Trophoblast cell (in vitro differentiated cells and primary cell): ENCODE measurements at regions not wholly inside any gene's neighbourhood (a gene's known extent, or its start where the extent isn't known, plus 50 kb on each side); places are given as distances from the start of the nearest gene placed in this dataset.

Experiments used
- DNase-seq, 2 donors: peaks; one replicate each; pipeline ENCODE4 v3.0.0-alpha.2; 2016
- H2AFZ ChIP-seq: 2 replicates; pipeline ENCODE4 v1.6.1; 2013; ENCODE audit warnings: low read length, moderate library complexity, mild to moderate bottlenecking; ENCODE audit not compliant: insufficient read depth, poor library complexity
- H2AK5ac ChIP-seq: 2 replicates; pipeline ENCODE4 v1.6.1; 2013; ENCODE audit warnings: mild to moderate bottlenecking, low read length
- H2BK120ac ChIP-seq: 2 replicates; pipeline ENCODE4 v1.6.1; 2013; ENCODE audit warnings: low read length, mild to moderate bottlenecking, moderate library complexity; ENCODE audit not compliant: insufficient read depth, poor library complexity
- H2BK12ac ChIP-seq: 2 replicates; pipeline ENCODE4 v1.6.1; 2013; ENCODE audit warnings: mild to moderate bottlenecking, low read length, moderate library complexity
- H2BK5ac ChIP-seq: 2 replicates; pipeline ENCODE4 v1.6.1; 2013; ENCODE audit warnings: low read length, low read depth, moderate library complexity, mild to moderate bottlenecking; ENCODE audit not compliant: poor library complexity
- H3K14ac ChIP-seq: 2 replicates; pipeline ENCODE4 v1.6.1; 2013; ENCODE audit warnings: mild to moderate bottlenecking, low read length
- H3K18ac ChIP-seq: 2 replicates; pipeline ENCODE4 v1.6.1; 2013; ENCODE audit warnings: mild to moderate bottlenecking, low read length
- H3K23ac ChIP-seq: 2 replicates; pipeline ENCODE4 v1.6.1; 2013; ENCODE audit warnings: low read length
- H3K27ac ChIP-seq: 2 replicates; pipeline ENCODE4 v1.5.1; 2013; ENCODE audit warnings: low read depth, mild to moderate bottlenecking, inconsistent platforms, low read length, moderate library complexity
- H3K27me3 ChIP-seq: 2 replicates; pipeline ENCODE4 v1.6.1; 2013; ENCODE audit warnings: inconsistent platforms, mild to moderate bottlenecking, low read length, moderate library complexity; ENCODE audit not compliant: insufficient read depth
- H3K36me3 ChIP-seq, 2 experiments: 1 replicate in 1 of 2; 2 replicates in 1 of 2; pipeline ENCODE4 v1.6.1; 2013; ENCODE audit warnings: low read length in 2 of 2, mild to moderate bottlenecking in 2 of 2, moderate library complexity in 1 of 2; ENCODE audit not compliant: insufficient read depth in 2 of 2, control insufficient read depth in 1 of 2
- H3K4ac ChIP-seq: 2 replicates; pipeline ENCODE4 v1.6.1; 2013; ENCODE audit warnings: low read depth, mild to moderate bottlenecking, low read length, moderate library complexity
- H3K4me1 ChIP-seq, 2 experiments: 1 replicate in 1 of 2; 2 replicates in 1 of 2; pipeline ENCODE4 v1.6.1; 2013; ENCODE audit warnings: low read length in 2 of 2, mild to moderate bottlenecking in 2 of 2, moderate library complexity in 1 of 2; ENCODE audit not compliant: insufficient read depth in 2 of 2, control insufficient read depth in 1 of 2
- H3K4me2 ChIP-seq: 2 replicates; pipeline ENCODE4 v1.6.1; 2013; ENCODE audit warnings: inconsistent platforms, mild to moderate bottlenecking, low read length, moderate library complexity
- H3K4me3 ChIP-seq: 2 replicates; pipeline ENCODE4 v1.5.1; 2013; ENCODE audit warnings: mild to moderate bottlenecking, low read depth, low read length, inconsistent platforms
- H3K79me1 ChIP-seq: one replicate; pipeline ENCODE4 v1.6.1; 2013; ENCODE audit warnings: low read length
- H3K79me2 ChIP-seq: 2 replicates; pipeline ENCODE4 v1.6.1; 2013; ENCODE audit warnings: low read length, mild to moderate bottlenecking; ENCODE audit not compliant: control insufficient read depth, insufficient read depth, poor library complexity
- H3K9ac ChIP-seq: 2 replicates; pipeline ENCODE4 v1.6.1; 2013; ENCODE audit warnings: mild to moderate bottlenecking, low read length
- H3K9me3 ChIP-seq: 2 replicates; pipeline ENCODE4 v1.6.1; 2013; ENCODE audit warnings: low read depth, mild to moderate bottlenecking, control low read depth, inconsistent platforms, low read length; ENCODE audit not compliant: insufficient read depth
- H4K12ac ChIP-seq: 2 replicates; pipeline ENCODE4 v1.6.1; 2013; ENCODE audit warnings: low read depth, mild to moderate bottlenecking, low read length, moderate library complexity
- H4K8ac ChIP-seq: 2 replicates; pipeline ENCODE4 v1.6.1; 2013; ENCODE audit warnings: low read depth, mild to moderate bottlenecking, low read length, moderate library complexity
- H4K91ac ChIP-seq: one replicate; pipeline ENCODE4 v1.6.1; 2013; ENCODE audit warnings: low read depth, mild to moderate bottlenecking, low read length, moderate library complexity
- WGBS: extraction: QIAGEN DNeasy Blood & Tissue Kit; methylation state at CpG from one replicate; pipeline ENCODE4 v1.1.7; 2013; ENCODE audit warnings: missing lambda C conversion rate; ENCODE audit not compliant: insufficient read length, insufficient coverage; ENCODE audit errors: extremely low coverage; 5-methylcytosine and 5-hydroxymethylcytosine counted together

- WGBS, result no CpG with 5 or more reads among the region's 6 CpGs
- H3K4me1 ChIP-seq, result peaks cover 0 to 5% of the 10 kb centered on the region in 2 experiments
Observed at GRCh38 chr6:14384175-14384949, 266.8 kb downstream of the CD83 start.

GRCh38 chr6:14386263-14386662, 268.7 kb downstream of the CD83 start:
- H3K4me1 ChIP-seq, result peaks cover 0 to 7% of the 10 kb centered on the region in 2 experiments
- H2BK12ac ChIP-seq, result no peak overlapping the region
- DNase-seq, result no peak
- H3K79me2 ChIP-seq, result no peaks in the 10 kb centered on the region
- no peak overlapping the region for H3K27ac ChIP-seq
- H2AFZ ChIP-seq, result no peak overlapping the region
- no peak overlapping the region for H4K12ac ChIP-seq
- H2BK5ac ChIP-seq, result no peak overlapping the region
- H3K9me3 ChIP-seq, result no peaks in the 10 kb centered on the region
- H3K23ac ChIP-seq, result no peak overlapping the region
- no peak overlapping the region for H3K4ac ChIP-seq
- WGBS, result no CpG with 5 or more reads among the region's 2 CpGs
- H4K8ac ChIP-seq, result no peak overlapping the region
- no peaks in the 10 kb centered on the region for H3K36me3 ChIP-seq
- H3K4me3 ChIP-seq, result no peak overlapping the region
- no peak overlapping the region for H4K91ac ChIP-seq
- H2AK5ac ChIP-seq, result no peak overlapping the region
- H3K27me3 ChIP-seq, result no peaks in the 10 kb centered on the region
- H3K9ac ChIP-seq, result no peak overlapping the region
- H3K4me2 ChIP-seq, result no peak overlapping the region
- H3K14ac ChIP-seq, result no peak overlapping the region
- H2BK120ac ChIP-seq, result no peak overlapping the region
- no peak overlapping the region for H3K18ac ChIP-seq
- H3K79me1 ChIP-seq, result no peaks in the 10 kb centered on the region

More at GRCh38 chr6:14384175-14384949, 266.8 kb downstream of the CD83 start:
- H3K9ac ChIP-seq, result no peak overlapping the region
- no peak overlapping the region for H4K8ac ChIP-seq
- no peak overlapping the region for H3K4me3 ChIP-seq
- H3K9me3 ChIP-seq, result no peaks in the 10 kb centered on the region
- no peak overlapping the region for H2AK5ac ChIP-seq
- no peak overlapping the region for H2BK5ac ChIP-seq
- no peak overlapping the region for H3K14ac ChIP-seq
- no peak overlapping the region for H3K18ac ChIP-seq
- H4K12ac ChIP-seq, result no peak overlapping the region
- no peak overlapping the region for H3K27ac ChIP-seq
- no peaks in the 10 kb centered on the region for H3K27me3 ChIP-seq
- H2BK12ac ChIP-seq, result no peak overlapping the region
- H4K91ac ChIP-seq, result no peak overlapping the region
- H3K4ac ChIP-seq, result no peak overlapping the region
- H3K23ac ChIP-seq, result no peak overlapping the region
- no peaks in the 10 kb centered on the region for H3K79me2 ChIP-seq
- no peak overlapping the region for H2AFZ ChIP-seq
- H2BK120ac ChIP-seq, result no peak overlapping the region
- no peak overlapping the region for H3K4me2 ChIP-seq
- no peak for DNase-seq
- no peaks in the 10 kb centered on the region for H3K36me3 ChIP-seq
- H3K79me1 ChIP-seq, result no peaks in the 10 kb centered on the region

DNA sequence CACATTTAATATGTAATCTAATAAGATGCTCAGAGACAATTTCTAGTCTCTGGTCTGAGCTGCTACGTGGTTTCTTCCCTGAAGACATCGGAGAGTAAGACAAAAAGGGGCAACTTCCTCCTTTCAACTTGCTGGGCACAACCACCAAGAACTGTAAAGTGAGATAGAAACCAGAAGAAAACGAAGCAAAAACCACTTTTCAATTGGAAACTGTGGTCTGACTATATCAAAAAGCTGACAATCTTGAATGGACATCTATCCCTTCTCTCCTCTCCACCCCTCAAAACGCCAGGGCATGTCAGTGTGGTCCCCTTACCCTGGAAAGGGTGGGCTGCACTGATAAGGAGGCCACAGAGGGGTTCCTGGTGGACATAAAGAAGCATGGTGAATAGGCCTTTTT, 269.1 kb downstream of the CD83 start:
- no peaks in the 10 kb centered on the region for H3K79me2 ChIP-seq
- no peak overlapping the region for H3K4me3 ChIP-seq
- H3K4ac ChIP-seq, result no peak overlapping the region
- peaks cover 0 to 7% of the 10 kb centered on the region in 2 experiments for H3K4me1 ChIP-seq
- no peaks in the 10 kb centered on the region for H3K79me1 ChIP-seq
- no peak overlapping the region for H2BK5ac ChIP-seq
- H3K9ac ChIP-seq, result no peak overlapping the region
- no peak overlapping the region for H3K18ac ChIP-seq
- no peaks in the 10 kb centered on the region for H3K27me3 ChIP-seq
- H2BK120ac ChIP-seq, result no peak overlapping the region
- no peak overlapping the region for H3K14ac ChIP-seq
- H2AK5ac ChIP-seq, result no peak overlapping the region
- no peak overlapping the region for H3K27ac ChIP-seq
- no peaks in the 10 kb centered on the region for H3K9me3 ChIP-seq
- WGBS, result no CpG with 5 or more reads among the region's 4 CpGs
- H4K8ac ChIP-seq, result no peak overlapping the region
- H4K12ac ChIP-seq, result no peak overlapping the region
- H4K91ac ChIP-seq, result no peak overlapping the region
- no peak overlapping the region for H2BK12ac ChIP-seq
- no peak overlapping the region for H3K4me2 ChIP-seq
- DNase-seq, result no peak
- H2AFZ ChIP-seq, result no peak overlapping the region
- no peak overlapping the region for H3K23ac ChIP-seq
- no peaks in the 10 kb centered on the region for H3K36me3 ChIP-seq

DNA sequence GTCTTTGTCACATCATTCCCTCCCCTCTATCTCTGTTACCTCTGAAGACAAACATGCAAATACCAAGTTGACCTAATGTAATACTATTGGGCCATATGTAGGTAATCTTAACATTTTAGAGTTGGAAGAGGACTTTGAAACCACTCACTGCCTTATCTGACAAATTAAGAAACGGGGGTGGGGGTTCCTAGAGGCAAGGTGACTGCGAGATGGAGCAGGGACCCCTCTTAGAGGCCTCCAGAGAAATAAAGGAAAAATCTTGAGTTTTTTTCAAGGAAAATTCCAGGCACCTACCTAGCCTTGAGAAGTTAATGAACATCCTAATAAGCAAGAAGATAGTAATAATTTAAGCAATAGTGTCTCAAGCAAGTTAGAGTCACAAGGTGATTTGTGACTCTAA, 270.8 kb downstream of the CD83 start:
- Histone ChIP-seq H3K23ac (no peak overlapping the region), H3K4me2 (no peak overlapping the region), H3K27me3 (no peaks in the 10 kb centered on the region), H3K4me1 (peaks cover 0 to 7% of the 10 kb centered on the region in 2 experiments), H3K27ac (no peak overlapping the region), H3K9me3 (no peaks in the 10 kb centered on the region), H3K4ac (no peak overlapping the region), H2BK120ac (no peak overlapping the region), H2AK5ac (no peak overlapping the region), H2BK5ac (no peak overlapping the region), H3K36me3 (no peaks in the 10 kb centered on the region), H3K79me1 (no peaks in the 10 kb centered on the region), H3K4me3 (no peak overlapping the region), H4K12ac (no peak overlapping the region), H2BK12ac (no peak overlapping the region), H3K14ac (no peak overlapping the region), H3K79me2 (no peaks in the 10 kb centered on the region), H3K9ac (no peak overlapping the region), H3K18ac (no peak overlapping the region), H2AFZ (no peak overlapping the region), H4K91ac (no peak overlapping the region), H4K8ac (no peak overlapping the region)
- DNase-seq, result no peak
- WGBS, result no CpG with 5 or more reads among the region's 2 CpGs
